ENCODE measurements at regions not wholly inside any gene's neighbourhood (a gene's known extent, or its start where the extent isn't known, plus 50 kb on each side); places are given as distances from the start of the nearest gene placed in this dataset.

GRCh38 chr10:124183617-124184016, 90.2 kb upstream of the CHST15 start:
- H2BK20ac ChIP-seq (ENCODE audit: low read depth, low read length, poor library complexity, severe bottlenecking), result no peak overlapping the region
- DNase-seq, result no peak
- no peak overlapping the region for H4K5ac ChIP-seq (ENCODE audit: insufficient read length, low read depth, low read length)
- no peak overlapping the region for H2BK5ac ChIP-seq (ENCODE audit: insufficient read length, low read length)
- TF ChIP-seq, protein P1, sequence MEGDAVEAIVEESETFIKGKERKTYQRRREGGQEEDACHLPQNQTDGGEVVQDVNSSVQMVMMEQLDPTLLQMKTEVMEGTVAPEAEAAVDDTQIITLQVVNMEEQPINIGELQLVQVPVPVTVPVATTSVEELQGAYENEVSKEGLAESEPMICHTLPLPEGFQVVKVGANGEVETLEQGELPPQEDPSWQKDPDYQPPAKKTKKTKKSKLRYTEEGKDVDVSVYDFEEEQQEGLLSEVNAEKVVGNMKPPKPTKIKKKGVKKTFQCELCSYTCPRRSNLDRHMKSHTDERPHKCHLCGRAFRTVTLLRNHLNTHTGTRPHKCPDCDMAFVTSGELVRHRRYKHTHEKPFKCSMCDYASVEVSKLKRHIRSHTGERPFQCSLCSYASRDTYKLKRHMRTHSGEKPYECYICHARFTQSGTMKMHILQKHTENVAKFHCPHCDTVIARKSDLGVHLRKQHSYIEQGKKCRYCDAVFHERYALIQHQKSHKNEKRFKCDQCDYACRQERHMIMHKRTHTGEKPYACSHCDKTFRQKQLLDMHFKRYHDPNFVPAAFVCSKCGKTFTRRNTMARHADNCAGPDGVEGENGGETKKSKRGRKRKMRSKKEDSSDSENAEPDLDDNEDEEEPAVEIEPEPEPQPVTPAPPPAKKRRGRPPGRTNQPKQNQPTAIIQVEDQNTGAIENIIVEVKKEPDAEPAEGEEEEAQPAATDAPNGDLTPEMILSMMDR (conservative IDR thresholded peaks at IDR 0.05), result no peak
- no peaks in the 10 kb centered on the region for H4K20me1 ChIP-seq (ENCODE audit: control insufficient read depth, insufficient read depth, insufficient read length)
- no peaks in the 10 kb centered on the region for H3K23me2 ChIP-seq (ENCODE audit: insufficient read length, low read depth, low read length, poor library complexity, severe bottlenecking)
- H3K27ac Mint-ChIP-seq, result no peak overlapping the region
- H3K79me2 ChIP-seq (ENCODE audit: insufficient read depth, low read length), result no peaks in the 10 kb centered on the region
- H4K8ac ChIP-seq (replicated peaks; ENCODE audit: insufficient read length, low read depth, low read length), result no peak overlapping the region
- peaks cover 15% of the 10 kb centered on the region for H3K27me3 Mint-ChIP-seq (ENCODE audit: low read depth)
- H4K91ac ChIP-seq (ENCODE audit: insufficient read length, low read depth, low read length), result no peak overlapping the region
- no peaks in the 10 kb centered on the region for H3K36me3 Mint-ChIP-seq (ENCODE audit: insufficient read depth in 1 of 3, low read depth in 3 of 3)
- no peak overlapping the region for H3K18ac ChIP-seq (ENCODE audit: insufficient read length, low read depth, low read length)
- no peak overlapping the region for H3K23ac ChIP-seq (ENCODE audit: insufficient read length, low read depth, low read length)
- no peak overlapping the region for H3K9ac ChIP-seq (ENCODE audit: extremely low read depth, insufficient read length, low read length)
- no peak overlapping the region for H2BK12ac ChIP-seq (ENCODE audit: insufficient read length, low read depth, low read length)
- peaks cover 0 to 8% of the 10 kb centered on the region in 2 experiments; a peak in 3 of 4 replicates for H3K4me1 Mint-ChIP-seq
- H3K56ac ChIP-seq (ENCODE audit: insufficient read length, low read depth, low read length), result no peak overlapping the region
- H3T11ph ChIP-seq (ENCODE audit: low read length), result no peak overlapping the region
- no peaks in the 10 kb centered on the region; a peak in 1 of 5 replicates for H3K9me3 Mint-ChIP-seq
- no peak overlapping the region for H3K4ac ChIP-seq (ENCODE audit: low read depth, low read length)
- H3K27ac ChIP-seq (ENCODE audit: insufficient read length, low read depth, low read length), result no peak overlapping the region
- H3K27me3 ChIP-seq (ENCODE audit: insufficient read depth, low read length), result no peaks in the 10 kb centered on the region
- no peak overlapping the region for H3K4me3 Mint-ChIP-seq
- no peak overlapping the region for H3K4me2 ChIP-seq (ENCODE audit: insufficient read depth, insufficient read length, low read length)
- H2BK120ac ChIP-seq (ENCODE audit: low read depth, low read length, poor library complexity, severe bottlenecking), result no peak overlapping the region
- no peak overlapping the region for H2AFZ ChIP-seq (ENCODE audit: low read length)
- WGBS (ENCODE audit: extremely low coverage, insufficient read length, low lambda C conversion rate), result no CpG with 5 or more reads among the region's 7 CpGs
- H2BK15ac ChIP-seq (ENCODE audit: low read depth, low read length), result no peak overlapping the region
- no peak overlapping the region for H2AK5ac ChIP-seq (ENCODE audit: insufficient read length, low read length)
- H3K4me1 ChIP-seq (ENCODE audit: insufficient read depth, low read length), result no peaks in the 10 kb centered on the region
- no peaks in the 10 kb centered on the region for H3K79me1 ChIP-seq (ENCODE audit: insufficient read depth, low read depth, low read length, poor library complexity, severe bottlenecking)
- H3K14ac ChIP-seq (ENCODE audit: insufficient read depth, low read length), result no peak overlapping the region
- H3K9me3 ChIP-seq (ENCODE audit: control insufficient read depth, low read depth, low read length), result no peaks in the 10 kb centered on the region
